ENCODE measurements at regions not wholly inside any gene's neighbourhood (a gene's known extent, or its start where the extent isn't known, plus 50 kb on each side); places are given as distances from the start of the nearest gene placed in this dataset.
"Not testable (repeated sequence)": the region's sequence is repeated elsewhere in the genome, so short reads cannot be mapped to it uniquely, and the experiment has no call there.

- no peak for DNase-seq
Measured at GRCh38 chr4:138658518-138658917, 357.1 kb upstream of the NOCT start.

- no peak for DNase-seq
Measured at GRCh38 chr4:138656990-138657389, 358.6 kb upstream of the NOCT start.

- DNase-seq, result no peak
Measured at GRCh38 chr4:138655985-138656384, 359.6 kb upstream of the NOCT start.

- DNase-seq, result no peak
Measured at GRCh38 chr4:138655286-138655685, 360.3 kb upstream of the NOCT start.

- no peak for DNase-seq
Measured at GRCh38 chr4:138650929-138651448, 364.6 kb upstream of the NOCT start.

GRCh38 chr4:138650495-138650894 is 365.1 kb upstream of the NOCT start:
- no peak for DNase-seq

GRCh38 chr4:138647433-138647832 is 368.1 kb upstream of the NOCT start:
- DNase-seq, result no peak

GRCh38 chr4:138646383-138646782 is 369.2 kb upstream of the NOCT start:
- no peak for DNase-seq

GRCh38 chr4:138645289-138645688 is 370.3 kb upstream of the NOCT start:
- no peak for DNase-seq

- DNase-seq, result no peak
Measured at GRCh38 chr4:138644322-138644721, 371.3 kb upstream of the NOCT start.

GRCh38 chr4:138643827-138644226 is 371.8 kb upstream of the NOCT start:
- no peak for DNase-seq

- no peak for DNase-seq
Measured at GRCh38 chr4:138639018-138639741, 376.4 kb upstream of the NOCT start.

- no peak for DNase-seq
Measured at GRCh38 chr4:138636781-138637180, 378.8 kb upstream of the NOCT start.

- DNase-seq, result no peak
Measured at GRCh38 chr4:138634915-138635314, 380.7 kb upstream of the NOCT start.

- no peak for DNase-seq
Measured at GRCh38 chr4:138633580-138633904, 382.0 kb upstream of the NOCT start.

GRCh38 chr4:138632856-138633579 is 382.6 kb upstream of the NOCT start:
- DNase-seq, result no peak

- DNase-seq, result no peak
Measured at GRCh38 chr4:138630666-138631065, 384.9 kb upstream of the NOCT start.

- DNase-seq, result no peak
Measured at GRCh38 chr4:138629669-138630068, 385.9 kb upstream of the NOCT start.

GRCh38 chr4:138627096-138627495 is 384.9 kb upstream of the SLC7A11 start:
- DNase-seq, result no peak

- DNase-seq, result not testable (repeated sequence)
Measured at GRCh38 chr4:138622362-138622761, 380.2 kb upstream of the SLC7A11 start.

GRCh38 chr4:138616775-138617174 is 374.6 kb upstream of the SLC7A11 start:
- DNase-seq, result no peak

- DNase-seq, result no peak
Measured at GRCh38 chr4:138614398-138615142, 372.4 kb upstream of the SLC7A11 start.

GRCh38 chr4:138612428-138612827 is 370.3 kb upstream of the SLC7A11 start:
- DNase-seq, result no peak

- DNase-seq, result no peak
Measured at GRCh38 chr4:138611721-138612120, 369.6 kb upstream of the SLC7A11 start.

Measured in activated effector memory CD4-positive, alpha-beta T cell treated with Interleukin-2 at 50 U/mL for 16 hours (primary cell).